ENCODE measurements at regions not wholly inside any gene's neighbourhood (a gene's known extent, or its start where the extent isn't known, plus 50 kb on each side); places are given as distances from the start of the nearest gene placed in this dataset.
A peak's percentile ranks its signal among the peaks of the same experiment; 100 is the strongest.
"Not testable (repeated sequence)": the region's sequence is repeated elsewhere in the genome, so short reads cannot be mapped to it uniquely, and the experiment has no call there.

GRCh38 chr14:106257569-106257994, 731.2 kb downstream of the TMEM121 start:
- TF ChIP-seq ZNF318 (CRISPR knock-in tag; IDR thresholded peaks at IDR 0.05); MYNN (CRISPR knock-in tag; IDR thresholded peaks at IDR 0.05; ENCODE audit: low read depth); ATF2 (CRISPR knock-in tag; IDR thresholded peaks at IDR 0.05); HBP1 (CRISPR knock-in tag; IDR thresholded peaks at IDR 0.05; ENCODE audit: low read depth): not testable (repeated sequence)
- TF ChIP-seq CTCF (CRISPR knock-in tag; IDR thresholded peaks at IDR 0.05), result peak; percentile 74

All from HepG2 (cell line).